ENCODE measurements at regions not wholly inside any gene's neighbourhood (a gene's known extent, or its start where the extent isn't known, plus 50 kb on each side); places are given as distances from the start of the nearest gene placed in this dataset.

DNA sequence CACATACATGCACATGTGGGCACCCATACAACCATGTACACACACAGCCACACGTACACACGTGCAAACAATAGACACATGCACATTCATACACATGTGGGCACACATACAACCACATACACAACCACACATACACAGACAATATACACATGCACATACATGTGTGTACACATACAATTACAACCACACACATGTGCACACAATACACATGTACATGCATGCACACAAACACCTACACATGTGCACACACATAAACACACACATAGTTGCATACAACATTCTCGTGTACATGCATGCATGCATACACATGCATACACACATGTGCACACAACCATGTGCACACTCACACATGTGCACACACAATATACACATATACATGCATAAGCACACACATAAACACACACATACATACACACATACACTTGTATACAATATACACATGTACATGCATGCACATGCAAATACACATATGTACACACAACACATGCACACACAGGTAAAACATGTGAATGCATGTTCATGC is 118.6 kb upstream of the FRMD4A start:
- TF ChIP-seq ZBTB21 (CRISPR knock-in tag; IDR thresholded peaks at IDR 0.05; ENCODE audit: borderline replicate concordance) (0 out of 2 replicates have a peak, but pooled peaks have one; percentile 38), SMAD4 (CRISPR knock-in tag; IDR thresholded peaks at IDR 0.05) (no peak), HMGA2 (CRISPR knock-in tag; IDR thresholded peaks at IDR 0.05) (no peak)
- TF ChIP-seq, protein P1, sequence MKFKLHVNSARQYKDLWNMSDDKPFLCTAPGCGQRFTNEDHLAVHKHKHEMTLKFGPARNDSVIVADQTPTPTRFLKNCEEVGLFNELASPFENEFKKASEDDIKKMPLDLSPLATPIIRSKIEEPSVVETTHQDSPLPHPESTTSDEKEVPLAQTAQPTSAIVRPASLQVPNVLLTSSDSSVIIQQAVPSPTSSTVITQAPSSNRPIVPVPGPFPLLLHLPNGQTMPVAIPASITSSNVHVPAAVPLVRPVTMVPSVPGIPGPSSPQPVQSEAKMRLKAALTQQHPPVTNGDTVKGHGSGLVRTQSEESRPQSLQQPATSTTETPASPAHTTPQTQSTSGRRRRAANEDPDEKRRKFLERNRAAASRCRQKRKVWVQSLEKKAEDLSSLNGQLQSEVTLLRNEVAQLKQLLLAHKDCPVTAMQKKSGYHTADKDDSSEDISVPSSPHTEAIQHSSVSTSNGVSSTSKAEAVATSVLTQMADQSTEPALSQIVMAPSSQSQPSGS (CRISPR knock-in tag; IDR thresholded peaks at IDR 0.05; ENCODE audit: borderline replicate concordance, low read depth): no peak
- POLR2A ChIA-PET: no interaction called here
- Mint-ChIP-seq H3K27me3 (ENCODE audit: low read depth) (no peaks in the 10 kb centered on the region), H3K4me1 (peaks cover 6% of the 10 kb centered on the region), H3K9me3 (peaks cover 22% of the 10 kb centered on the region), H3K4me3 (no peak overlapping the region), H3K27ac (no peak overlapping the region), H3K36me3 (no peaks in the 10 kb centered on the region)
- CTCF ChIA-PET: no interaction called here
- no peak for DNase-seq (ENCODE audit: low spot score)
- no peak for ATAC-seq

DNA sequence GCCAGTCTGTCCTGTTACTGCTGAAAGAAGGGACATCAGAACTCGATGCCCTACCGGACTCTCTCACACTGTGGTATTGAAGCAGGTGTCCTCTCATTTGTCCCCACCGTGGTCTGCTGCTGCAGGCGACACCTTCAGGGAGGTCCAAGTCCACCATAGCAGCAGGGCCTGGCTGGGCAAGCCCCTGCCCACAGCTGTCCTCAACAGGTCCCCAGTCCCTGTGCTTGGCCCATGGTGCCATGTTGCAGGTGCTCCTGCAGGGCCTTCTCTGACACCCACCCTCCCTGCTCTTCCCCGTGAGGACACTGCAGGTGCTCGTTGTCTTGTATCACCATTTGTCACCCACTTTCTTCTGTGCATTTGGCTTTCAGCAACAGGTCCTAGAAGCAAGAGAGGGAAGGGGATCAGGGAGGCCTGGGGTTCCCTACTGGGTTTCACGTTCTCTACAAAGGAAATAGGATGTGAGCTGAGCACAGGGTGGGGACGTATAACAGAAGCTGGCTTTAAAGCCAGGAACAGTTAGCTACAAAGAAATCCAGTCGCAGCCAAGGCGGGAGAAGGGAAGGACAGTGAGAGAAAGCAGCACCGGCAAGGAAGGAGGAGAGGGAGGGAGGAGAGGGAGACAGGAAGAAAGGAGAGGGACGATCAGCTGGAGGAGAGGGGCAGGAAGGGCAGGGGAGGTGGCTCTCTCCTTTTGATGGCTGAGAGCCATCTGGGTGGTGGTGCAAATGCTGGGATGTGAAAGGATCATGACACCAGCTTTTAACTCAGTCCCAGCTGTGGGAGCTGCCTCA is 117.7 kb upstream of the FRMD4A start:
- H3K27ac Mint-ChIP-seq: no peak overlapping the region

DNA sequence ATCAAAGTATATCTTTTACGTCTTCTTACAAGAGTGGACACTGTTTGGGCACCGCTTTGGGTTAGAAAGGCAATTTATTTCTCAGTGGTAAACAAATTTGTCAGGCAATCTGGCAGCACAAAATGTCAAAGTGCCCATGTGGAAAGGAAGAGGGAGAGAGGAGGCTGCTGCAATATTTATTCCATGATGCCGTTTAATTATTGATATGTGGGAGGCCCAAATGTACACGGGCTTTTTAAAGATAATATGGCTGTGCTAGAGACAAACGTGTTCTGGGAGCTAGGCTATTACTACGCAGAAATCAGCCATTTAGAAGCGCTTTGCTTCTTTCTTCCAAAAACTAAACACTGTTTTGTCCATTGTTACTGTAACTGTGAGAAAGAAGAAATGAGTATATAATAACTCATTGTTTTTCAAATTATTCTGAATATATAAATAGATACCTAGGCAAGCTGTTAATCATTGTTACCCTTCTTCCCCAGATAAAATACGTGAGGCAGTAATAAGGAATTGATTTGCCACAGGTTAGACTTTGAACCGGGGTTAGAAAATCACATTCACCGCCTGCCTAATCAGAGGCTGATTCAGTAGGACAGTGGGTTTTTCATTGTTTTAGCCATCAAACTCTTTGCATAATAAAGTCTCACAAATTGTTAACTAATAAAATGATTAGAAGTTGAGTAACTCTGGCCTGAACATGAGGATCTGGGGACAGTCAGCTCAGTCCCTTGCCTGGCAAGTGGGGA is 116.5 kb upstream of the FRMD4A start:
- H3K9me3 Mint-ChIP-seq: peaks cover 22% of the 10 kb centered on the region
- no peak overlapping the region for H3K4me3 Mint-ChIP-seq
- TF ChIP-seq, protein P2, sequence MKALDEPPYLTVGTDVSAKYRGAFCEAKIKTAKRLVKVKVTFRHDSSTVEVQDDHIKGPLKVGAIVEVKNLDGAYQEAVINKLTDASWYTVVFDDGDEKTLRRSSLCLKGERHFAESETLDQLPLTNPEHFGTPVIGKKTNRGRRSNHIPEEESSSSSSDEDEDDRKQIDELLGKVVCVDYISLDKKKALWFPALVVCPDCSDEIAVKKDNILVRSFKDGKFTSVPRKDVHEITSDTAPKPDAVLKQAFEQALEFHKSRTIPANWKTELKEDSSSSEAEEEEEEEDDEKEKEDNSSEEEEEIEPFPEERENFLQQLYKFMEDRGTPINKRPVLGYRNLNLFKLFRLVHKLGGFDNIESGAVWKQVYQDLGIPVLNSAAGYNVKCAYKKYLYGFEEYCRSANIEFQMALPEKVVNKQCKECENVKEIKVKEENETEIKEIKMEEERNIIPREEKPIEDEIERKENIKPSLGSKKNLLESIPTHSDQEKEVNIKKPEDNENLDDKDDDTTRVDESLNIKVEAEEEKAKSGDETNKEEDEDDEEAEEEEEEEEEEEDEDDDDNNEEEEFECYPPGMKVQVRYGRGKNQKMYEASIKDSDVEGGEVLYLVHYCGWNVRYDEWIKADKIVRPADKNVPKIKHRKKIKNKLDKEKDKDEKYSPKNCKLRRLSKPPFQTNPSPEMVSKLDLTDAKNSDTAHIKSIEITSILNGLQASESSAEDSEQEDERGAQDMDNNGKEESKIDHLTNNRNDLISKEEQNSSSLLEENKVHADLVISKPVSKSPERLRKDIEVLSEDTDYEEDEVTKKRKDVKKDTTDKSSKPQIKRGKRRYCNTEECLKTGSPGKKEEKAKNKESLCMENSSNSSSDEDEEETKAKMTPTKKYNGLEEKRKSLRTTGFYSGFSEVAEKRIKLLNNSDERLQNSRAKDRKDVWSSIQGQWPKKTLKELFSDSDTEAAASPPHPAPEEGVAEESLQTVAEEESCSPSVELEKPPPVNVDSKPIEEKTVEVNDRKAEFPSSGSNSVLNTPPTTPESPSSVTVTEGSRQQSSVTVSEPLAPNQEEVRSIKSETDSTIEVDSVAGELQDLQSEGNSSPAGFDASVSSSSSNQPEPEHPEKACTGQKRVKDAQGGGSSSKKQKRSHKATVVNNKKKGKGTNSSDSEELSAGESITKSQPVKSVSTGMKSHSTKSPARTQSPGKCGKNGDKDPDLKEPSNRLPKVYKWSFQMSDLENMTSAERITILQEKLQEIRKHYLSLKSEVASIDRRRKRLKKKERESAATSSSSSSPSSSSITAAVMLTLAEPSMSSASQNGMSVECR (CRISPR knock-in tag; IDR thresholded peaks at IDR 0.05; ENCODE audit: borderline replicate concordance): no peak
- TF ChIP-seq ZBTB21 (CRISPR knock-in tag; IDR thresholded peaks at IDR 0.05; ENCODE audit: borderline replicate concordance) (no peak), TEAD4 (CRISPR knock-in tag; IDR thresholded peaks at IDR 0.05) (no peak), TCF7 (CRISPR knock-in tag; IDR thresholded peaks at IDR 0.05; ENCODE audit: low read depth) (no peak), NFATC4 (CRISPR knock-in tag; IDR thresholded peaks at IDR 0.05) (no peak)
- TF ChIP-seq, protein P3, sequence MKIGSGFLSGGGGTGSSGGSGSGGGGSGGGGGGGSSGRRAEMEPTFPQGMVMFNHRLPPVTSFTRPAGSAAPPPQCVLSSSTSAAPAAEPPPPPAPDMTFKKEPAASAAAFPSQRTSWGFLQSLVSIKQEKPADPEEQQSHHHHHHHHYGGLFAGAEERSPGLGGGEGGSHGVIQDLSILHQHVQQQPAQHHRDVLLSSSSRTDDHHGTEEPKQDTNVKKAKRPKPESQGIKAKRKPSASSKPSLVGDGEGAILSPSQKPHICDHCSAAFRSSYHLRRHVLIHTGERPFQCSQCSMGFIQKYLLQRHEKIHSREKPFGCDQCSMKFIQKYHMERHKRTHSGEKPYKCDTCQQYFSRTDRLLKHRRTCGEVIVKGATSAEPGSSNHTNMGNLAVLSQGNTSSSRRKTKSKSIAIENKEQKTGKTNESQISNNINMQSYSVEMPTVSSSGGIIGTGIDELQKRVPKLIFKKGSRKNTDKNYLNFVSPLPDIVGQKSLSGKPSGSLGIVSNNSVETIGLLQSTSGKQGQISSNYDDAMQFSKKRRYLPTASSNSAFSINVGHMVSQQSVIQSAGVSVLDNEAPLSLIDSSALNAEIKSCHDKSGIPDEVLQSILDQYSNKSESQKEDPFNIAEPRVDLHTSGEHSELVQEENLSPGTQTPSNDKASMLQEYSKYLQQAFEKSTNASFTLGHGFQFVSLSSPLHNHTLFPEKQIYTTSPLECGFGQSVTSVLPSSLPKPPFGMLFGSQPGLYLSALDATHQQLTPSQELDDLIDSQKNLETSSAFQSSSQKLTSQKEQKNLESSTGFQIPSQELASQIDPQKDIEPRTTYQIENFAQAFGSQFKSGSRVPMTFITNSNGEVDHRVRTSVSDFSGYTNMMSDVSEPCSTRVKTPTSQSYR (CRISPR knock-in tag; IDR thresholded peaks at IDR 0.05): no peak
- TF ChIP-seq, protein P4, sequence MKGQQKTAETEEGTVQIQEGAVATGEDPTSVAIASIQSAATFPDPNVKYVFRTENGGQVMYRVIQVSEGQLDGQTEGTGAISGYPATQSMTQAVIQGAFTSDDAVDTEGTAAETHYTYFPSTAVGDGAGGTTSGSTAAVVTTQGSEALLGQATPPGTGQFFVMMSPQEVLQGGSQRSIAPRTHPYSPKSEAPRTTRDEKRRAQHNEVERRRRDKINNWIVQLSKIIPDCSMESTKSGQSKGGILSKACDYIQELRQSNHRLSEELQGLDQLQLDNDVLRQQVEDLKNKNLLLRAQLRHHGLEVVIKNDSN (CRISPR knock-in tag; IDR thresholded peaks at IDR 0.05): no peak
- POLR2A ChIA-PET: no interaction called here
- H3K36me3 Mint-ChIP-seq: no peaks in the 10 kb centered on the region
- CTCF ChIA-PET: interaction anchor here (0.9 kb wide), 1 partner anchor 32 kb away, joined by 3 read pairs; no protein-coding TSS in a partner anchor
- H3K27ac Mint-ChIP-seq: no peak overlapping the region
- DNase-seq (ENCODE audit: low spot score) (no peak), ATAC-seq (no peak)
- H3K27me3 Mint-ChIP-seq (ENCODE audit: low read depth): no peaks in the 10 kb centered on the region
- peaks cover 6% of the 10 kb centered on the region for H3K4me1 Mint-ChIP-seq

More for the DNA sequence above, 117.7 kb upstream of the FRMD4A start:
- TF ChIP-seq EMX1 (CRISPR knock-in tag; IDR thresholded peaks at IDR 0.05): no peak
- ATAC-seq: no peak
- Mint-ChIP-seq H3K9me3 (peaks cover 22% of the 10 kb centered on the region), H3K27me3 (ENCODE audit: low read depth) (no peaks in the 10 kb centered on the region), H3K36me3 (no peaks in the 10 kb centered on the region), H3K4me1 (peaks cover 6% of the 10 kb centered on the region), H3K4me3 (no peak overlapping the region)
- CTCF ChIA-PET: no interaction called here
- POLR2A ChIA-PET: no interaction called here
- no peak for DNase-seq (ENCODE audit: low spot score)

All from WTC11 (cell line).